NCI-H2171 treated with DMSO at 0.1 percent for 48 hours (cell line): ENCODE measurements at regions not wholly inside any gene's neighbourhood (a gene's known extent, or its start where the extent isn't known, plus 50 kb on each side); places are given as distances from the start of the nearest gene placed in this dataset.
A peak's percentile ranks its signal among the peaks of the same experiment; 100 is the strongest.
"Not testable (repeated sequence)": the region's sequence is repeated elsewhere in the genome, so short reads cannot be mapped to it uniquely, and the experiment has no call there.

ENCODE experiments used
- DNase-seq: peaks from one replicate; lab custom pipeline; 2025; lab: John Stamatoyannopoulos, UW

- DNase-seq, result no peak
These were observed 200.5 kb downstream of the PCDH20 start for GRCh38 chr13:61215116-61215515.

DNA sequence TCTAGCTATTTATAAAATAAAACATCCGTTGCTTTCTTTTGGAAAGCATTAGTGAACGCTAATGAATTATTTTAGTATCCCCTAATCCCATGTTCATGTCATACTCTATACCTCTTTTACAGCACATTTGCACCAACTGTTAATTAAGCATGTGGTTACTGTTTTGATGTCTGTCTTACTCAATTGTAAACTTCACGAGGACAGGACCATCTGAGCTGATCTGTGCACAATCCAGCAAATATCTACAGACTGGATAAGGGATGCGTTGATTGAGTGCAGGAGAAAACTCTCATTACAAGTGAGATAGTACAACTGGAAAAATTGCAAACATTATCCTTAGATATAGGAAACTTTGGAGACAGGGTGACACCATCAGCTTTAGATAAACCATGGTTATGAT is 201.1 kb downstream of the PCDH20 start:
- DNase-seq, result no peak

DNA sequence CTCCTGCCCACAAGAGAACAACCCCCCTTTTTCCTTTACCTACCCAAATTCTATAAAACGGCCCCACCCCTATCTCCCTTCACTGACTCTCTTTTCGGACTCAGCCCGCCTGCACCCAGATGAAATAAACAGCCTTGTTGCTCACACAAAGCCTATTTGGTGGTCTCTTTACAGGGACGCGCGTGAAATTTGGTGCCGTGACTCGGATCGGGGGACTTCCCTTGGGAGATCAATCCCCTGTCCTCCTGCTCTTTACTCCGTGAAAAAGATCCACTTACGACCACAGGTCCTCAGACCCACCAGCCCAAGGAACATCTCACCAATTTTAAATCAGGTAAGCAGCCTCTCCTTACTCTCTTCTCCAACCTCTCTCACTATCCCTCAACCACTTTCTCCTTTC is 209.8 kb downstream of the PCDH20 start:
- DNase-seq, result not testable (repeated sequence)

- DNase-seq, result no peak
These were observed 211.6 kb downstream of the PCDH20 start for GRCh38 chr13:61204025-61204424.

DNA sequence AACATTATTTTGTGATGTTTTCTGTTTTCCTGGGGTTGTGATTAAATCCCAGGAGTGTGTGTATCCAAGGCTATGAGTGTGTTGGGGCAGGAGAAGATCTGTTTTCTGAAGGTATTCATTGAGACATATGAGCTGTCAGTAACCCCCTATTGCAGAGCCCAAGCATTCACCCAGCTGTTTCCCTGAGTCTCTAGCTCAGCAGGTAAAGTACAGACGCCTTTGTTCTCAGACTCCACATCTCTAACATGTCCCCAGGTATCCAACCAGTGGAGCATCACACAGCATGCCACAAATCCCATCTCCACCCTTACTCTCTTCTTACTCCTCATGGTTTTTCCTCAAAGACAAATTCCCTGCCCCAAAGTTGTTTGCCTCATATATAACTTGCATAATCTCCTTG is 213.6 kb downstream of the PCDH20 start:
- DNase-seq, result no peak

DNA sequence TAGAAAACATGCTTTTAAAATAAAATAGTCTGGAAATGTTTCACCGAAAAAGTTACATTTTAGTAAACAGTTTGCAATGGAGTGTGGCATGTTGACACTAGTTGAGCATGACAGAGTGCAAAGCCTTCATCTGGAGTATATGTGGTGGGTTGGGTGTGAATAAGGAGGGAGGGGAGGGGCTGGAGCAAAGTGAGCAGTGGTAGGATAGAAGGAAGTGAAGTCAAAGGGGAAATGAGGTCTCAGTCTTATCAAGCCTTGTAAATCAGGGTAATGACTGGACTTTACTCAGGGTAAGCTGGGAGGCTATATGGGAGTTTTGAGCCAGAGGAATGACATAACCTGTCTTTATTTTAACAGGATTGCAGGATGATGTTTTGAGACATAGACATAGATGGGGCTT is 222.8 kb downstream of the PCDH20 start:
- no peak for DNase-seq

GRCh38 chr13:61188057-61188456 is 227.6 kb downstream of the PCDH20 start:
- DNase-seq, result no peak

GRCh38 chr13:61187471-61187870 is 228.2 kb downstream of the PCDH20 start:
- DNase-seq, result peak; percentile 17

- DNase-seq, result no peak
These were observed 232.0 kb downstream of the PCDH20 start for GRCh38 chr13:61183670-61184069.

DNA sequence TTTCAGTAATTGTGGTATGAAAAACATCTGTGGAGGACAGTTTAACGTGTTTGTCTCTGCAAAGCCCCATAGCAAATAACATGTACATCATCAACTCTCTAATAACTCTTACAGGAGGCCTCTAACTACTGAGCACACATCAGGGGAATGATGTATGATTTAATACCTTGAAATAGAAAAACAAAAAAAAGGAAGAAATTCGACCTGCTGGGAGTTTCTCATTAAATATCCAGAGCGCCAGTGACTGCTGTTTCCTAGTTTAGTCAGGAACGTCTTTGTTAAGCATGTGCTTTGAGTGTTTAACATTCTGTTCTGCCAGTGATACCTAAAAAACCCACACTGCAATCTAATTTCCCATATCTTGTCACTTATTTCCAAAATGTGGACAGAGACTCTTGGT is 235.4 kb downstream of the PCDH20 start:
- DNase-seq, result no peak

GRCh38 chr13:61179741-61180140 is 235.9 kb downstream of the PCDH20 start:
- DNase-seq, result no peak

- DNase-seq, result no peak
These were observed 244.8 kb downstream of the PCDH20 start for GRCh38 chr13:61170856-61171255.

- no peak for DNase-seq
These were observed 253.0 kb downstream of the PCDH20 start for GRCh38 chr13:61162636-61163035.

GRCh38 chr13:61162106-61162505 is 253.5 kb downstream of the PCDH20 start:
- no peak for DNase-seq

DNA sequence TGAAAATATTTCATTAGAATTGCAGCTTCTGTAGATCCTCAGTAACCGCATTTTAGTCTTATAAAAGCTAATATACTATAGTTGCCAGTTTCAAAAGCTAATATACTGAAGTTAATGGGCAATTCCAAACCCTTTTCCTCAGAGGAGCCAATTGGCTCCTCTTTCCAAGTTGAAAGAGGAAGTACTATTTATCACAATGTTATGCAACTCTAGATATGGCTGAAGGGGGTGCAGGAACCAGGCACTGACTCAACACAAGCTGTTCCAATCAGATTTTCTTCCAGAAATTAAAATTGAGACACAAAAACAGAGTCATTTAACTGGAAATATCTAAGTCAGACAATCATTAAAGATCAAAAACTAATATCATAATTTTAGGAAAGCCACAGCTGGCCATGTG is 258.9 kb downstream of the PCDH20 start:
- no peak for DNase-seq

GRCh38 chr13:61151062-61151461 is 264.6 kb downstream of the PCDH20 start:
- DNase-seq, result no peak

DNA sequence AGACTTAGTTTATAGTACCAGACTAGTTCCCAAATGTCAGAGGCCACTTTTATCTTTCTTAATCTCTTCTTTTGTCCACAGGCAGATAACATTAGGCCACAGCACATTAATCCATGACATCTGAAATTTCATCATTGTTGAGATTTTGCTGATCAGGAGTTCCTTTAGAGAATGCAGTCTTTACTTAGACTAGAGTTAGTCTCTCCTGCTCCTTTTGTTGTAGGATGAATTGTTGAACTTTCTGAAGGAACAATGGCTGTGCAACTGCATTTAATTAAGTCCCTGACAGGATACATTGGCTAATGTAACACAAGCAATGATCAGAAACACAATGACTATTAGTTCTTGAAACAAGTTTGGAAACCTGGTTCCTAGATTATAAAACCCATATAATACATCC is 266.3 kb downstream of the PCDH20 start:
- DNase-seq, result no peak

- no peak for DNase-seq
These were observed 266.8 kb downstream of the PCDH20 start for GRCh38 chr13:61148691-61149315.

DNA sequence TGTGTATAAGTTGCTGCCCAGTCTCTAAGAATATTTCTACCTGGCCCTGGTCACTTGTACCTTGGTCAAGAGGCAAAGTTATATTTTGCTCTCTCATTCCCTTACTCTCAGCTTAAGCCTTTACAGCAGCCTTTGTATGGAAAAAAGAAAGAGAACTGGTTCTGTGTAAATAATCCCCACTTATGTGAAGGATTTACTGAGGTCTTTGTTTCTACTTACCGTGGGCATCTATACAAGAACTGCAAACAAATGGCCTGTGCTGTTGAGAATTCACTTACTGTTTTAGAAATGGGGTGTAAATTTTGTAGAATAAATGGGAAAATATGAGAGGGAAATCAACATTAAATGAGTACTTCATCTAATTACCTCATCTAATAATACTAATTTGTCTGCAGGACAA is 267.4 kb downstream of the PCDH20 start:
- no peak for DNase-seq

DNA sequence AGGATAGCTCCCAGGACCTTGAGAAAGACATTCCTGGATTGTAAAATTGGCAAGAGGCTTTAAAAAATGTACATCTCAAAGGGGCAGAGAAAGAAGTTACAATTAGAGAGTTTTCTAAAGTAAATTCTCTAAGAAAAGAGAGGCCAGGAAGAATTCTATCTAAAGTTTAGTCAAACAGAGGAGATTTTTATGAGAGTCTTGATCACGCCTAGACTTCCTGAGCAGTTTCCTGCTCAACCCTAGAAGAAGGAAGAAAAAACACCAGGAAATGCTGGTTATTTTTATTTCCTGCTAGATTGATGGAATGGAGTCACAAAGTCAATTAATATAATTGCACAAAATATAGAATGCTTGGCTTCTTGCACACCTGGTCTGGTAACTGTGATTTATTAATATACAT is 269.1 kb downstream of the PCDH20 start:
- no peak for DNase-seq

DNA sequence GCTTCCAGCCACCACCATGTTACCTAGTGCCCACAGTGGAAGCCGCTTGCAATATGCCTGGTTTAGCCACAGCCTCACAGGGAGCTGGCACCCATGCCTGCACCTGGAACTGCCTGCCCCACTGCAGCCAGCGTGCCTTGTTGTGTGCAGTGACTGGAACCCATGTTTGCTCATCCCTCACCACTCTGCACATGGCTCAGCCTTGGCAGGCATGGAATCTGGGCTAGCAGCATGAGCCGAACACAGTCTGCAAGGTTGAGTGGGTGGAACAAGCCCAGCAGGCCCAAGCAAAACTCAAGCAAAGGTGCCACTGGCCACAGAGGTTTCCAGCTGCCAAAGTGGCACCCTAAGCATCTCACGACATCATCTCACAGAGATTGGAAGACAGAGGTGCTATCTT is 269.5 kb downstream of the PCDH20 start:
- no peak for DNase-seq

DNA sequence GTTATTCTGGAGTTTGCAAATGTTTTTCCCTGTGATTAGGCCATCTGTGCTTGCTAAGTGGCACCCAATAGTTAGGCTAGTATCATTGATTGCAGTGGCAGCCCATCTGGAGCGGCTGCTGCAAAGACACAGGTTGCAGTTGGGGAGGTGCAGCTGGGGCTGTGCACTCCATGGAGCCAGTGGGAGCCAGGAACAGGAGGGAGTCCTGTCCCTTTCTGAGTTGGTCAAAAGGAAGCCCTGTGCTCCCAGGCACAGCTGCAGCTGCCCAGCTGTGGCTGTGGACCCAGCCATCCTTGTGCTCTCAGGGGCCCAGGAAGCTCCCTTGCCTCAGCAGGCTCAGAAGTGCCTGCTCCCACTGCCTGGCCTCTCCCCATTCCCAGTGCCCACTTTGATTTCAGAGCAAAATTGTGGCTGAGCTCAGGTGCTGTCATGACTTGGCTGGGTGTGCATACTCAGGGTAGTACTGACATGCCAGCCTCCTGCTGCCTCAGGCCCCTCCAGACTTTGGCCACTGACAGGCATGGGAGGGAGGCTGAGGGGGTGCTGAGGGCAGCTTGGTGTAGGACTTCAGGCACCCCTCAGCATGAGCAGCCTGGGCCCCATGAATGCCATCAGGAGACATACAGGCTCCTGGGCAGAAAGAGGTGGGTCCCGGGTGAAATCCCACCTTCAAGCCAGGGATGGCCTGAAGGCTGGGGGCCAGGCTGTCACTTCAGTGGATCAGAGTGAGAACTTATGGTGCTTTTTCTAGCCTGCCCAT is 270.6 kb downstream of the PCDH20 start:
- DNase-seq, result peak; percentile 67

GRCh38 chr13:61144301-61144700 is 271.3 kb downstream of the PCDH20 start:
- no peak for DNase-seq

- DNase-seq, result peak; percentile 93
These were observed 273.1 kb downstream of the PCDH20 start for GRCh38 chr13:61142506-61142905.
